OCI-LY3 (cell line): ENCODE measurements at regions not wholly inside any gene's neighbourhood (a gene's known extent, or its start where the extent isn't known, plus 50 kb on each side); places are given as distances from the start of the nearest gene placed in this dataset.

ENCODE experiments used
- CTCF ChIP-seq: fragments of 200-600, 300-600 bp; sonication (generic); IDR thresholded peaks from 2 replicates; pipeline ENCODE4 v1.5.1; 2014; ENCODE audit warnings: antibody characterized with exemption, low read length, low read depth
- EZH2phosphoT487 ChIP-seq: fragments of 200-600 bp; shearing (Covaris generic); IDR thresholded peaks from 2 replicates; pipeline ENCODE4 v1.6.1; 2018; ENCODE audit warnings: antibody characterized with exemption, mixed run types, low read depth

DNA sequence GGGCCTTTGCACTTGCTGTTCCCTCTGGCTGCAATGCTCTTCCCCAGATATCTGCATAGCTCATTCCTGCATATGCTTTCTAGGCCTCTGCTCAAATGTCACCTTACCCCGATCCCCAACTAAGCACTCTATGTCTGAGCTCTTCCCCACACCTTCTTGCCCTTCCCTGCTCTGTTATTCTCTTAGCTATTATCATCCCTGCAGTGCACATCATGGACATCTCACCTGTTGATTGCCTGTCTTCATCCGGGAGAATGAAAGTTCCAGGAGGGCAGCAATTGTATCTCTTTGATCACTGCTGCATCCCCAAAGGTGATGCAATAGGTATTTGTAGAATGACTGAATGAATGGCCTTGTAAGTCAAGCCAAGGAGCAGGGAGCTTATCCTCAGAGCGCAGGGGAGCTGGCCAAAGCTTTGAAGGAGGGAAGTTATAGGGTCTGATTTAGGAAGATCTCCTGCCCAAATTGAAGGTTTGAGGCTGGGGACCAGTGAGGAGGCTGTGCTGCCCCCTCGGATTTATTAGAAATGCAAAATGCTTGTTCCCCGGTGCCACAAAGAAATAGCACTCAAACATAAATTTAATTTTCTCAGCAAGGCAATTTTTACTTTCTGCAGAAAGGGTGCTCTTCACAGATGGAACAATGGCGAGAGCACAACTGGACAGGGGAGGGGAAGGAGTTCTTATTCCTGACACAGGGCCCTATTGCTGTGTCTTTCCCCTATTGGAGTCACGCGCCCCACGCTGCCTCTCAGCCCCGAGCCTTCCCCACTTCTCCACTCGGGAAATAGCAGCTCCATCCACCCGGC, 631.1 kb downstream of the MATN1 start:
- TF ChIP-seq CTCF (no peak), EZH2phosphoT487 (no peak)
